NCI-H526 treated with DMSO at 0.1 percent for 48 hours (cell line): ENCODE measurements at regions not wholly inside any gene's neighbourhood (a gene's known extent, or its start where the extent isn't known, plus 50 kb on each side); places are given as distances from the start of the nearest gene placed in this dataset.

Experiments
- DNase-seq: peaks from one replicate; lab custom pipeline; 2025; lab: John Stamatoyannopoulos, UW

DNA sequence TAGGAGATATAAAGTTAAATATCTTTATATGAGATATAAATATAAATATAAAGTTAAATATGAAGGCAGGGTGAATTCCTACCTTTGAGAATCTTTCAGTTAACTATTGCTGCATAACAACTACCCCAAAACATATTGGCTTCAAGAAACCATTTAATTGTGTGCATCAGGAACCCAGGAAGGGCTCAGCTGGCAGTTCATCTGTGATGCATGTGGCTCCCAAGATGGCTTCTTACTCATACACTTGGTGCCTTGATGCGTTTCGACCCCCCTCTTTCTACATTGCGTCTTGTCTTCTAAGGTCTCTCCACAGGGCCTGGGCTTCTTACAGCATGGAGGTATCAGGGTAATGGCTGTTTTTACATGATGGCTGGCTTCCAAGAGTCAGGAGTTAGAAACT is 253.9 kb upstream of the CRY1 start:
- no peak for DNase-seq

GRCh38 chr12:107349008-107349747 is 255.8 kb upstream of the CRY1 start:
- no peak for DNase-seq

GRCh38 chr12:107349839-107350238 is 256.5 kb upstream of the CRY1 start:
- DNase-seq: no peak

GRCh38 chr12:107351109-107351508 is 257.8 kb upstream of the CRY1 start:
- DNase-seq: no peak

DNA sequence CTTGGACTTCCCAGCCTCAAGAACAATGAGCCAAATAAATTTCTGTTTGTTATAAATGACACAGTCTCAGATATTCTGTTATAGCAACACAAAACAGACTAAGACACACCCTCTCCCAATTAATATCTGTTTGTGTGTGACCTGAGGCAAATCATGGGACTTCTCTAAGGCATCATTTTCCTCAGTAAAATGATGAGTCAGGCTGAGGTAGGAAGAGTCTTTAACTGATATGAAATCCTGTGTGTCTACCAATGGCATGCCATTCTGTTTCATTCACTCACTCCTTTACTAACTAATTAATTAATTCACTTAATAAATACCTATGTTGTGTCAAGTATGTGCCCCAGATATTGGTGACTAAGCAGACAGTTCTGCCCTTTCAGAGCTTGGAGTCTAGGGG is 258.4 kb upstream of the CRY1 start:
- no peak for DNase-seq

- DNase-seq: no peak
Observed at GRCh38 chr12:107352347-107353081, 259.2 kb upstream of the CRY1 start.

- no peak for DNase-seq
Observed at GRCh38 chr12:107353312-107353711, 260.0 kb upstream of the CRY1 start.

- DNase-seq: no peak
Observed at GRCh38 chr12:107355004-107355565, 261.7 kb upstream of the CRY1 start.

DNA sequence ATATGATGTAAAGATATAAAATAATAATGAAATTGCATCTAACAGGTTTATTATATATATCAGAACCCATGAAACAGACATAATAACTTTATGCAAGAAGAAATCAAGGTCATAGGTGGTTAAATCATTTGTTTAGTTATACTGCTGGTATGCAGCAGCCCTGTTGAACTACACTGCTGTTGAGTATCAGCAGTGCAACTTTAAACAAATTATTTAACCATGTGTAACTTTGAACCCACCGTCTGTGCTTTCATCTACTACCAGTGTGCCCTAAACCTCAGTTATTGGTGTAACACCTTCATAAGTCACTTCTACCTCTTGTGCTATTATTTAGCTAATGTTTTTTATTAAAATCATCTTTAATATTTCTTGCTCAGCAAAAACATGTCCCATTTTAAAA is 262.3 kb upstream of the CRY1 start:
- DNase-seq: no peak

- DNase-seq: no peak
Observed at GRCh38 chr12:107356266-107356936, 263.1 kb upstream of the CRY1 start.

- DNase-seq: no peak
Observed at GRCh38 chr12:107356937-107357295, 263.6 kb upstream of the CRY1 start.

- no peak for DNase-seq
Observed at GRCh38 chr12:107359382-107359781, 266.0 kb upstream of the CRY1 start.

- no peak for DNase-seq
Observed at GRCh38 chr12:107360033-107360432, 266.7 kb upstream of the CRY1 start.

GRCh38 chr12:107360482-107360881 is 267.1 kb upstream of the CRY1 start:
- no peak for DNase-seq

DNA sequence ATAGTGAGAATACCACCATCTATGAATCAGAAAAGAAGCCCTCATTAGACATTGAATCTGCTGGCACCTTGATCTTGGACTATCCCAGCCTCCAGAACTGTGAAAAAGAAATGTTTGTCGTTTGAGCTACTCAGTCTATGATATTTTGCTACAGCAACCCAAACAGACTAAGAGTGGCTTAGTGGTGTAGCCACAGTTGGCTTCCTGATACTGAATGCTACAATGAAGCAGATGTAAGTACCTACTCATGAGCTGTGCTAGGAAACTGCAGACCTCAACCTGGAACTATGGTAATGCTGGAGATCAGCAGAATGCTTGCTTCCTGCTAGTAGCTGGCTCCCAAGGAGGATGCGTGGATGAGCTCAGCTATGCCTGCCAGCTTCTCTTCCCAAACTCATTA is 268.6 kb upstream of the CRY1 start:
- no peak for DNase-seq

DNA sequence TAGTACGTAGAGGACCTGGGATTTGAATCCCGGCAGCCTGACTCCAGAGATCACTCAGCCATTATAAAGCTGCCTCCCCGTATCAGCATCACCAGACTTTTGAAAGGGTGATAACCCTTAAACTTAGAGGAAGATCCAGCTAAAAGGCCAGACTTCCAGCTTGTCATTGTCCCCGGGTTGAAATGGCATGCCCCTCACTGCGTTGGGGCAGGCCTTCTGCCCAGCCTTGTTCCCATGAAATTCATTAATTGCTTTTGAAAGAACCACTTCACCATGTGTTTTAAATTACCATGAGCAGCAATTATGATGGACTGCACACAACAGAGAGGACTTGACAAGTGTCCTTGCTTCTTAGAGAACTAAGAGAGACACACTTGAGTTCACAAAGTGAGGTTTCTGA is 269.6 kb upstream of the CRY1 start:
- no peak for DNase-seq

DNA sequence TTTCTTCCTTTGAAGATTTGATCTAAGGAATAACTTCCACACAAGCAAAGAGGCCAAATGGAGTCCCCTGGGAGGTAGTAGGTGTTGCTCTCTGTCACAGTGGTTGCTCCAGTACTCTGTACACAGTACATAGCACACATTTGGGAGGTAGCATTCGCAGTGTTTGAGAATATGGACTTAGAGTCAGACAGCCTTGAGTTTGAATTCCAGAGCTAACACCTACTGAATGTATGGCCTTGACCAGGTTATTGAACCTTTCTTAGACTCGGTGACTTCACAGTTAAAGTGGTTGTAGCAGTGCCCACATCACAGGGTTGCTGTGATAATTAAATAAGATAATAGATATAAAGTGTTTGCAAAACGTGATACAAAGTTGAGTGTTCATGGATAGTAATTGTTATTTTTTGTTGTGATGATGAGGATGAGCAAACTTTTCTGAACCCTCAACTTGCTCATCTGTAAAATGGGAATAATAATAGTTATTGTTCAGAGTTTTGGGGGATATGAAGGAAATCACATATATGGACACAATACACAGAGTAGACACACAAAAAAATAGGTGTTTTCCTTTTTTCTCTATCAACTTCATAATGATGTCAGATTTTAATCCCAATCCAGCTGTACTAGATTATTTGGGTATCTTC is 271.6 kb upstream of the CRY1 start:
- no peak for DNase-seq

DNA sequence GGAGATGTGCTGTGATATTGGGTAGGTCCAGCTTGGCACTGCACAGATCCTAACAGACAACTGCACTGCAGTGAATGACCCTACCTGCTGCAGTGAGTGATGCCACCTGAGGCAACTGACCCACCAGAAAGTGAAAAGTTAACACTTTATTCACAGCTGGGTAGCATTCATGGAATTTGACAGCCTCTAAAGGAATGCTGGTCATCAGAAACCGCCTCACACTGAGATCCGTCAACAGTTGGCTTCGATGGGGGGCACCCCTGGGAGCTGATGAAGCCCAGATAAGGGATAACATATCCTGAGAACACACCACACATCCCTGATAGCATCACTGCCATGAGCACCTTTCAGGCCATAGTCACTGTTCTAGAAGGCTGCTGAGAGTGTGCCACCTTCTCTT is 272.4 kb upstream of the CRY1 start:
- no peak for DNase-seq

- DNase-seq: no peak
Observed at GRCh38 chr12:107366322-107366721, 273.0 kb upstream of the CRY1 start.

GRCh38 chr12:107368586-107368985 is 275.2 kb upstream of the CRY1 start:
- DNase-seq: no peak

GRCh38 chr12:107369006-107369405 is 275.7 kb upstream of the CRY1 start:
- DNase-seq: no peak

- DNase-seq: no peak
Observed at GRCh38 chr12:107369679-107370078, 276.3 kb upstream of the CRY1 start.
